GM21737 (cell line): ENCODE measurements at regions not wholly inside any gene's neighbourhood (a gene's known extent, or its start where the extent isn't known, plus 50 kb on each side); places are given as distances from the start of the nearest gene placed in this dataset.

Experiments
- ATAC-seq: cut with Tn5 transposase; IDR thresholded peaks from one replicate; pipeline ENCODE4 v1.9.1; 2021; ENCODE audit warnings: mild to moderate bottlenecking, moderate library complexity; ENCODE audit not compliant: unreplicated experiment

- ATAC-seq, result no peak
Measured at GRCh38 chr3:71902258-71903111, 117.5 kb upstream of the PROK2 start.

- ATAC-seq, result no peak
Measured at GRCh38 chr3:71901645-71902044, 116.7 kb upstream of the PROK2 start.

DNA sequence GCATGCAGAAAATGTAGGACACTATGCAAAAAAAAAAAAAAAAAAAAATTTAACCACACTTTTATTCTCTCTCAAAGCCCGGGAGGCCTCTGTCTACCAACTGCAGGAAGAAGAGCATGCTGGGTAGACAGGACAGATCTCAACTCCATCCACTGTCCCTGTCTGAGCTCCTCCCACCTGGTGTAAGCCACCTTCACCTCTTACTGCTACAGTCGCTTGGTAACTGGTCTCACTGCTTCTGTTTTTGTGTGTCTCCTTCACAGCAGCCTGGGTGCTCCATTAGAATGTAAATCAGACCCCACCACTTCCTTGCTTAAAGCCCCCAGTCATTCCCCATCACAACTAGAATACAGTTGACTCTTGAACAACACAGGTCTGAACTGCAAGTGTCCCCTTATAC is 115.1 kb upstream of the PROK2 start:
- ATAC-seq, result no peak

DNA sequence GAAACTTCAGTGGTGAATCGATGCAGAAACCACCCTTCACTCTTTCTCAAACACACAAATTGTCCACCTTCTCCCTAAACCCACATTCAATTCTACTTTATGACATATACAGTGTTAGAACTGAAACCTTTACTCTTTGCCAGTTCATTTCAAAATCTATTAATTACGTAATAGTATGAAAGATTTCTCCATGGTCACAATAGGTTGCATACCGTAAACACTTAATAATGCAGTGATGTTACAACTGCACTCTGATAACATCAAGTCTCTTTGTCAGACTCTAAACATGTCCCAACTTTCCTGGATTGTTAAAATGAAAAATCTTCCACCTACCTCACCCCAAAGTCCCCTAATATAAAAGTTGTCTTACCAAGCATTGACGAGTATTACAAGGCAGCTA is 111.8 kb upstream of the PROK2 start:
- no peak for ATAC-seq

DNA sequence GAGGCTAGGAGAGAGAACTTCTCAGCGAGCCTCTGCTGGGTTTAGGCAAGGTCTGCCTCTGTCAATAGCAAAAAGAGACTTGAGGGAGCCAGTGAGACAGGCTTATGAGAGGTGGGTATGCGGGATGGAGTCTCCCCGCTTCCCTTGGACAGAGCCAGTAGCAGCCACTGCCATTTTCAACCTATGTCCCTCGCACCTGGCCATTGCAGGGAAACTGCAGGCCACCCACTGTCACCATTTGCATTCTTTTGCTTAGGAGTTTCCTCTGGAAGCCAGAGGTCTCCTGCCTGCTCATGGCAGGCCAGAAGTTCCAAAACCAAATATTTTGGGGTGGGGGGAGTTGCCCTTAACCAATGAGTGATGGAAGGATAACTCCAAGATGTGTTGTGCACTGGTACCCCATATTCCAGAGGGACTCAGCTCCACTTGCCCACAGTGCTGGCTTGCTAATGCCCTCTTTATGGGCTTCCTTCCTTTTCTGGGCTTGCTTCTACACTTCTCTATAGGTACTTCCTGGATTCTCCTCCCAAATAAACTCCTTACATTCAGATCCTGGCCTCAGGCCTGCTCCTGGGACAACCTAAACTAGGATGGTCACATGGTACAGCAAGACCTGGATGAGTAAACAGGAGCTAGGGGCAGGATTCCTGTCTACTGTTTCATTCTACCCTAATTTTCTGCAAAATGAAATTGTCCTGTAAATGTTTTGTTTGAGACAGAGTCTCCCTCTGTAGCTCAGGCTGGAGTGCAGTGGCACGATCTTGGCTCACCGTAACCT is 108.9 kb upstream of the PROK2 start:
- no peak for ATAC-seq

GRCh38 chr3:71893122-71893521 is 108.2 kb upstream of the PROK2 start:
- ATAC-seq, result no peak

GRCh38 chr3:71891483-71891882 is 106.5 kb upstream of the PROK2 start:
- no peak for ATAC-seq

- ATAC-seq, result no peak
Measured at GRCh38 chr3:71890356-71890931, 105.5 kb upstream of the PROK2 start.

DNA sequence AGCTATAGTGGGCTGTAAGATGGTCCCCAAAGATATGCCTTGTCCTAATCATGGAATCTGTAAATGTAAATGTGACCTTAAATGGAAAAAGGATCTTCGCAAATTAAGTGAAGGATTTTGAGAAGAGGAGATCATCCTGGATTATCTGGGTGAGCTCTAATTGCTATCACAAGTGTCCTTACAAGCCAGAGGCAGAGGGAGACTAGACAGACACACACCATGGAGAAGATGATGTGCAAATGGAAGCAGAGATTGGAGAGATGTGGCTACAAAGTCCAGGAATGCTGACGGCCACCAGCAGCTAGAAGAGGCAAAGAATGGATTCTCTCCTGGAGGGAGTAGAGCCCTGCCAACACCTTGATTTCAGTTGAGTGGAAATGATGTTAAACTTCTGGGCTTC is 102.3 kb upstream of the PROK2 start:
- ATAC-seq, result no peak

DNA sequence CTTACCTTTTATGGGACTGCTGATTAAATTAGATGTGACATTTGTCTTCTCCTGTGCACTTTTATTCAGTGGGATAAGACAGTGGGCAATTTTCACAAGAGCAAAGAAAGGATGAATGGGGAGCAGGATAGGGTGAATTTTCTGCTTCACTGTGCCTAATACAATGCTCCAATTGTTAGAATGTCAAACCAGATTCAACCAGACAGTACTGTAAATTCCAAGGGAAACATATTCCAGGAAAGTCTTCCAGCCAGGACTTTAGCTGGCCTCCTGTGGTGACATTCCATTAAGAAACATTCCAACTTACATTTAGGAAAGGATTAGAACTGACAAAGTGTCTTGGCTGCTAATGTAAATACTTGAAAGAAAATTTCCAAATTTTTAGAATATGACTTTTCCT is 100.1 kb upstream of the PROK2 start:
- no peak for ATAC-seq

- no peak for ATAC-seq
Measured at GRCh38 chr3:71881732-71882131, 96.8 kb upstream of the PROK2 start.

- ATAC-seq, result no peak
Measured at GRCh38 chr3:71881041-71881440, 96.1 kb upstream of the PROK2 start.

DNA sequence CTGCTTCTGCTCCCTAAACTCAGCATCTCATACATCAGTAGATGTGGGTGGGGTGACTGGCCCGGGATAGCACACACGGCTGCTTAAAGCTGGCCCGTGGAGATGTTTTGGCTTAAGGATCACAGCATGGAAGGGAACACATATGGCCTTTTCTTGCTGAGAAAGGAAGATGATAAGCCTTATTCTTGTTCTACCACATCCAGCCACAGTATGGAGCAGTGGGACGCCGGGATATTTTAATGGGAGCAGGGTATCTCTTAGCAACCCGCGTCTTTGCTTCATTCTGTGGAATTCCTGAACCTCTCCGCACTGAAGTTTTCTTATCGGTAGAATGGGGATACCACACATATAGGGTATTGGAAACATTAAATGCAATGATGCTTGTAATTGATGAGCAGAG is 94.1 kb upstream of the PROK2 start:
- ATAC-seq, result no peak

DNA sequence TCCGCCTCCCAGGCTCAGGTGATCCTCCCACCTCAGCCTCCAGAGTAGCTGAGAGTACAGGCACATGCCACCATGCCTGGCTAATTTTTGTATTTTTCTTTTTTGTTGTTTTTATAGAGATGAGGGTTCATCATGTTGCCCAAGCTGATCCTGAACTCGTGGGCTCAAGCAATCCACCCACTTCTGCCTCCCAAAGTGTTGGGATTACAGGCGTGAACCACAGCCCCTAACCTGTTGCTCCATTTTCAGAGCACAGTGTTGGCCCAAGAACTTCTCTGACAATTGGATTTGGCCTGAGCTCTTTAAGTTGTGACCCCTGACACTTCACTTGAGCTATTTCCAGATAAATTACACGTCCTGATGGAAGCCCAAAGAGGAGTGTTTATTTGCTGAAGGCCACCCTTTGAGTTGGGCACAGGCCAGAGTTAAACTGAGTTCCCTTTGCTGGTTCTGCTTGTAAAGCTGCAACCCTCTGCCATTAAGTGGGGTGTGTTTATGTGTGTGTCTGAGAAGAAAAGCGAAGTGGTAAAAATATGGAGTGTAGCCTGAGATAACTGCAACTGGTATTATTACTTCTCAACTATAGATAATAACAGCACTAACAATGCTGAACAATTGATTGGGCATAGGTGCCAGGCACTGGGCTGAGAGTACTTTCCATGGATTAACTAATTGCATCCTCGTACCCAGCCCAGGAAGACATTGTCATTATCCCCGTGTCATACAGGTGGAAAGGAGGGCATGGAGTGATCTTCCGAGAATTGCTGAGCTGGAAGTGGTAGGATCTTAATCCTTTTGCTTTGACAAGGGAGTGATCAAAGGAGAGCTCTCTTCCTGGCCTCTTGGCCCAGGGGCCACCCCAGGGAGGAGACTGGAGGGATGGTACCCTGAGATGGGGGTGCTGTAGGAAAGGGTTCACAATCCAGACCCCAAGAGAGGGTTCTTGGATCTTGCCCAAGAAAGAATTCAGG is 91.5 kb upstream of the PROK2 start:
- no peak for ATAC-seq

- peak; percentile 88 for ATAC-seq
Measured at GRCh38 chr3:71875461-71875947, 90.6 kb upstream of the PROK2 start.

DNA sequence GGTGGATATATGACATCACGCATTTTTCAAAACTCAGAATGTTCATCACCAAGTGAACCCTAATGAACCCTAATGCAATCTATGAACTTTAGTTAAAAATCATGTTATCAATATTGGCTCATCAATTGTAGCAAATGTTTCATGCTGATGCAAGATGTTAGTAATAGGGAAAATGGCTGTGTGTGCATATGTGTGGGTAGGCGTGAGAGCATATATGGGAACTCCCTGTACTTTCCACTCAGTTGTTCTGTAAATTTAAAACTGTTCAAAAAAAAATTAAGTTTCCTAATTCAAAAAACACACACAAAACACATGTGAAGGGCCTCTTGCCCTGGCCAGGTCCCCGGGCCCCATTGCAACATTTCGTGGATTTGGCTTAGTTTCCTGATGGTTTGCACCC is 89.7 kb upstream of the PROK2 start:
- no peak for ATAC-seq

- ATAC-seq, result no peak
Measured at GRCh38 chr3:71873093-71873611, 88.2 kb upstream of the PROK2 start.

DNA sequence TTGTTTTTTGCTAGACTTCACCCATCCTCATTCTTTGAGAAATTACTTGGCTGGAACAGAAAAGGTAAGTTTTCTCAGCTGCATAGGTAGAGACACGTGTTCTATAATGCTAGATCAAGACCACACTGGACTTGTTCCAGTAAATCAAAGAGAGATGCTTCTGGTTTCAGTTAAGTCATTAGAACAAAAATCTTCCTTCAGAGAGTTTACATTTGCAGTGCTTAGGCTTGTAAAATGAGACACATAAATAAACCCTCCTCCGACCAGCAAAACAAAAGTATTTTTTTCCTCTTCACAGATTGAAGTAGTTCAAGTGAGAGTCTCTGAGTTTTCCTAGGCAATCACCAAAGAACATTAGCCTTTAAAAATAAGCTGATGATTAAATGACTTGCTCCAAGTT is 87.3 kb upstream of the PROK2 start:
- no peak for ATAC-seq

DNA sequence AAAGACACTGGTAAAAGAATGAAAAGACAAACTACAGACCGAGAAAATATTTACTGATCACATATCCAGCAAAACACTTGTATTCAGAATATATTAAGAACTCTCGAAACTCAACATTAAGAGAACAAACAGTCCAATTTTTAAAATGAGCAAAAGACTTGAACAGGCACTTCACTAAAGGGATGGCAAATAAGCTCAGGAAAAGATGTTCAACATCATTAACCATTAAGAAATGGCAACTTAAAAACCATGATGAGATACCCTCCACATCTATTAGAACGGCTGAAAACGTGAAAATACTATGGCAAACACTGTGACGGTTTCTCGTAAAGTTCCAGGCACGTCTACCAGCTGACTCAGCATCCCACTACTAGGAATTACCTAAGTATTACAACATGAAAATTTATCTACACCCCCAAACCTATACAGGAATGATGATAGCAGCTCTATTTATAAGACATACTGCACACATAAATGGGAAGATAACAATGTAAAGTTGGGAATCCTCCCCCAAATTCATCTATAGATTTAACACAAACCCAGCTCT is 86.1 kb upstream of the PROK2 start:
- ATAC-seq, result no peak

DNA sequence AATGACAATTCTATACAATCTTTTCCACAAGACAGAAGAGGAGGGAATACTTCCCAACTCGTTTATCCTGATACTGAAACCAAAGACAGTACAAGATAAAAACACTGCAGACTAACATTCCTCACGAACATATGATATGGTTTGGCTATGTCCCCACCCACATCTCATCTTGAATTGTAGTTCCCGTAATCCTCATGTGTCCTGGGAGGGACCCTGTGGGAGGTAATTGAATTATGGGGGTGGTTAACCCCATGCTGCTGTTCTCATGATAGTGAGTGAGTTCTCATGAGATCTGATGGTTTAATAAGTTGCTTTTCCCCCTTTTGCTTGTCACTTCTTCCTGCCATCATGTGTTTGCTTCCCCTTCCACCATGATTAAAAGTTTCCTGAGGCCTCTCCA is 83.9 kb upstream of the PROK2 start:
- no peak for ATAC-seq
